Upper lobe of left lung (tissue), 6 donors: ENCODE measurements at regions not wholly inside any gene's neighbourhood (a gene's known extent, or its start where the extent isn't known, plus 50 kb on each side); places are given as distances from the start of the nearest gene placed in this dataset.

Experiments
- ATAC-seq, 2 donors: fragments of 200-7000 bp; cut with Tn5 transposase; one replicate each; pipeline ENCODE4 v1.9.1; 2022; ENCODE audit warnings: mild to moderate bottlenecking in 2 of 2, moderate library complexity in 2 of 2; ENCODE audit not compliant: low FRiP score in 2 of 2
- DNase-seq, 2 donors: peaks; one replicate each; pipeline ENCODE4 v3.0.0-alpha.2; 2019 to 2020
- H3K27ac ChIP-seq, 4 donors: fragments of 200-600 bp; sonication (generic); one replicate each; pipeline ENCODE4 v1.5.1; 2016 to 2019
- H3K27me3 ChIP-seq, 4 donors: fragments of 200-600 bp; sonication (generic); one replicate each; pipeline ENCODE4 v1.5.1; 2017 to 2019
- H3K36me3 ChIP-seq, 4 donors: fragments of 200-600 bp; sonication (generic); one replicate each; pipeline ENCODE4 v1.5.1; 2016 to 2019
- H3K4me1 ChIP-seq, 4 donors: fragments of 200-600 bp; sonication (generic); one replicate each; pipeline ENCODE4 v1.5.1; 2018 to 2019
- H3K4me3 ChIP-seq, 4 donors: fragments of 200-600 bp; sonication (generic); one replicate each; pipeline ENCODE4 v1.5.1; 2017 to 2019; ENCODE audit warnings: mild to moderate bottlenecking in 2 of 4, moderate library complexity in 1 of 4
- H3K9me3 ChIP-seq, 4 donors: fragments of 200-600 bp; sonication (generic); one replicate each; pipeline ENCODE4 v1.5.1; 2018 to 2019
- EP300 ChIP-seq, 4 donors: sonication (generic); formaldehyde crosslinking; IDR thresholded peaks; one replicate each; pipeline ENCODE4 v1.5.1; 2017; ENCODE audit warnings: antibody characterized with exemption in 4 of 4, control low read depth in 2 of 4
- POLR2A ChIP-seq, 4 donors: fragments of 450-650 bp; IDR thresholded peaks; one replicate each; pipeline ENCODE4 v1.5.1; 2016 to 2017; ENCODE audit warnings: antibody characterized with exemption in 4 of 4, mild to moderate bottlenecking in 2 of 4
- POLR2AphosphoS5 ChIP-seq, 2 donors: sonication (generic); formaldehyde crosslinking; IDR thresholded peaks; one replicate each; pipeline ENCODE4 v1.5.1; 2017; ENCODE audit warnings: antibody characterized with exemption in 2 of 2
- WGBS, 2 donors: methylation state at CpG; one replicate each; pipeline ENCODE4 v1.1.5; 2017 to 2018; 5-methylcytosine and 5-hydroxymethylcytosine counted together
- TF ChIP-seq, protein P1 (sequence below), 6 experiments: fragments of 450-650 bp in 4 of 6; fragments of 200-600 bp in 2 of 6; sonication (generic) in 2 of 6; IDR thresholded peaks; one replicate each; pipeline ENCODE4 v1.5.1; 2016 to 2019; ENCODE audit warnings: antibody characterized with exemption in 6 of 6
- donor health status: DM: no; HTN: no; CAD: no; lungs with moderate emphysema.
- donor health status: DM: no; HTN: yes; CAD: no; lungs with severe emphysema.

DNA sequence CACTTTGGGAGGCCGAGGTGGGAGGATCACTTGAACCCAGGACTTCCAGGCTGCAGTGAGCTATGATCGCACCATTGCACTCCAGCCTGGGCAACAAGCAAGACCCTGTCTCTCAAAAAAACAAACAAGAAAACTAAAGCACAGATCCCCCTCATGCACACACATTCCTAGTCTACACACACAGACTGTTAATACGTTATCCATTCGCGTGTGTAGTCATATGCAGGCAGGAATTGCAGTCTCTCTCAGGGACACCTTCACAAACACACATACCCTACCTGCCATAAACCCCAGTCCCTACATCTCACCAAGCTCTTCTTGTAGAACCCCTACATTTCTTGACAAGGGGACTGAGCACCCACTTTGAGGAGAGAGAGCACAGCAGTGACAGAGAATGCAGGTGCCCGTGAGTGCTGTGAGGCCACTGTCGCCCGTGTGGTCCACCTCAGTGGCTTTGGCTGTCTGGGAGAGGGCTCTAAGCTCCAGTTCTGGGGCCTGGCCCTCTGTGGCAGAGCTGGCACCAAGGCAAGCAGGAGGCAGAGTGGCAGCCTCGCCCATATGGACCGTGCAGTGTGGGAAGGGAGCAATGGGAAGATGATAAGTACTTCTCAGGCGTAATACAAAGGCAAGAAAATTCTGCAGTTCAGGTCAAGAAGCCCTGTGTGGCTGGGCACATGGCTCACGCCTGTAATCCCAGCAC lies 59.0 kb upstream of the RPH3AL start:
- WGBS, 2 donors, result 78 to 87% methylated on average over 12 of the region's 12 CpGs
- peaks cover 0 to 18% (median 3%) of the 10 kb centered on the region in 4 donors for H3K36me3 ChIP-seq
- H3K4me1 ChIP-seq, result peaks cover 12 to 30% (median 19%) of the 10 kb centered on the region in 4 donors
- no peak for ATAC-seq
- no peaks in the 10 kb centered on the region for H3K27me3 ChIP-seq
- peak overlapping the region in 1 of 4 donors; percentile 86 for H3K27ac ChIP-seq
- H3K9me3 ChIP-seq, result no peaks in the 10 kb centered on the region
- H3K4me3 ChIP-seq, result peak overlapping the region in 2 of 4 donors; percentile 63 to 76
- no peak for DNase-seq
- TF ChIP-seq, protein P1, sequence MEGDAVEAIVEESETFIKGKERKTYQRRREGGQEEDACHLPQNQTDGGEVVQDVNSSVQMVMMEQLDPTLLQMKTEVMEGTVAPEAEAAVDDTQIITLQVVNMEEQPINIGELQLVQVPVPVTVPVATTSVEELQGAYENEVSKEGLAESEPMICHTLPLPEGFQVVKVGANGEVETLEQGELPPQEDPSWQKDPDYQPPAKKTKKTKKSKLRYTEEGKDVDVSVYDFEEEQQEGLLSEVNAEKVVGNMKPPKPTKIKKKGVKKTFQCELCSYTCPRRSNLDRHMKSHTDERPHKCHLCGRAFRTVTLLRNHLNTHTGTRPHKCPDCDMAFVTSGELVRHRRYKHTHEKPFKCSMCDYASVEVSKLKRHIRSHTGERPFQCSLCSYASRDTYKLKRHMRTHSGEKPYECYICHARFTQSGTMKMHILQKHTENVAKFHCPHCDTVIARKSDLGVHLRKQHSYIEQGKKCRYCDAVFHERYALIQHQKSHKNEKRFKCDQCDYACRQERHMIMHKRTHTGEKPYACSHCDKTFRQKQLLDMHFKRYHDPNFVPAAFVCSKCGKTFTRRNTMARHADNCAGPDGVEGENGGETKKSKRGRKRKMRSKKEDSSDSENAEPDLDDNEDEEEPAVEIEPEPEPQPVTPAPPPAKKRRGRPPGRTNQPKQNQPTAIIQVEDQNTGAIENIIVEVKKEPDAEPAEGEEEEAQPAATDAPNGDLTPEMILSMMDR (IDR thresholded peaks at IDR 0.05), result no peak
- TF ChIP-seq POLR2AphosphoS5 (IDR thresholded peaks at IDR 0.05) (no peak), POLR2A (IDR thresholded peaks at IDR 0.05) (no peak), EP300 (IDR thresholded peaks at IDR 0.05) (no peak)

DNA sequence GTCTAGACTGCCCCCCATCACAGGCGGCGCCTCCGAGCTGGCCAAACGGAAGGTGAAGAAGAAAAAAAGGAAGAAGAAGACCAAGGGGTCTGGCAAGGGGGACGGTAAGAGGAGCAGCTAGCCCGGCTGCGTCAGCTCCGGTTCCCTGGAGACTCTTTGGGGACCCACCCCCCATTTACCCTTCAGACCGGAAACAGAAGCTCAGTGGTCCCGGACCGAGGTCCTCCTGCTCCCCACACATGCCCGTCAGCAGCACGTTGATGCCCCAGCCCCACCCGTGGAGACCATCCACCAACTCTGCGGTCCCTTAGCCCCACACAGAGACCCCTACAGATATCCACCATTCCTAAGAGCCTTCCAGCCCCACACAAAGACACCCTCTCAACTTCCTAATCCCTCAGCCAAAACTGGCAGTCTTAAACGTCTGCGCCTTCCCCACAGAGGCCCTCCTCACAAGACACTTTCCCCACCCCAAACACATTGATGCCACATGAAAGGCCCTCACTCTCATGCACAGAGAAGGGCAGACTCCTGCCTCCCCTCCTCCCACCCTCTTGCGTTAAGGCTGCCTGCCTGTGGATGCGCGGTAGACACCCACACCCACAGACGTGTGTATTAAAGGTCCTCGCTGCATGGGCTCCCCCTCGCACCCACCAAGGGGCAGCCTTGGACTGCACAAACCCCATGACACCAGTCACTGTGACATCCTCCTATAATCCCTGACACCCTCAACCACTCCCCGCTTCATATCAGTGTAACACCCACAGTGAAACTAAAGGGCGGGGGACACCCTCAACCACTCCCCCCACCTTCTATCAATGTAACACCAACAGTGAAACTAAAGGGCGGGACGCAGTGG lies 58.2 kb upstream of the RPH3AL start:
- WGBS, 2 donors, result 17 to 22% methylated on average over 25 to 27 of the region's 27 CpGs
- Histone ChIP-seq H3K27me3 (no peaks in the 10 kb centered on the region), H3K4me3 (peak overlapping the region; percentile 56 to 86 (median 70)), H3K36me3 (peaks cover 0 to 18% (median 3%) of the 10 kb centered on the region in 4 donors), H3K4me1 (peaks cover 12 to 30% (median 19%) of the 10 kb centered on the region in 4 donors), H3K9me3 (no peaks in the 10 kb centered on the region), H3K27ac (peak overlapping the region in 3 of 4 donors; percentile 35 to 86 (median 68))
- DNase-seq (no peak), ATAC-seq (peak in 1 of 2 donors; percentile 4)
- TF ChIP-seq POLR2AphosphoS5 (IDR thresholded peaks at IDR 0.05), result no peak
- no peak for TF ChIP-seq EP300 (IDR thresholded peaks at IDR 0.05)
- peak in 1 of 4 donors; percentile 33 for TF ChIP-seq POLR2A (IDR thresholded peaks at IDR 0.05)

DNA sequence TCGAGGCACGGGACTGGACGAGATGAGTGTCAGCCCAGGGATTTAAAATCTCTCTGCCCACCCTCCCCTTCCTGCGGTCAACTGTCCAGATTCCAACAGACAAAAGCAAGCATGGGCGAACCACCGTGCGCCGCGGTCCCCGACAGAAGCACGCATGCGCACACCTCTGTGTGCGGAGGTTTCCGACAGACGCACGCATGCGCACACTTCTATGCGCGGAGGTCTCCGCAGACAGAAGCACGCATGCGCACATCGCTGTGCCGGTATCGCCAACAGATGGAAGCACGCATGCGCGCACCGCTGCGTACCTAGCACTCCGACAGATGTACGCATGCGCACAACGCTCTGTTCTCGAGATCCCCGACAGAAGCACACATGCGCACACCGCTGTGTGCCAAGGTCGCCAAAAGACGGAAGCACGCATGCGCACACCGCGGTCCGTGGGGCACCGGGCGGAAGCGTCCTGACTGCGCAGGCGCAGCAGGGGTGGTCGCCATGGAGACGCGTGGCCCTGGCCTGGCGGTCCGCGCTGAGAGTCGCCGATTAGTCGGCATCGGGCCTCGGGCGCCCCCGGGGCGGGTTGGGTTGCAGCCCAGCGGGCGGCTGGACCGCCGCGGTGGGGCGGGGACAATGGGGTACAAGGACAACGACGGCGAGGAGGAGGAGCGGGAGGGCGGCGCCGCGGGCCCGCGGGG lies 57.4 kb upstream of the RPH3AL start:
- Histone ChIP-seq H3K36me3 (peaks cover 0 to 18% (median 3%) of the 10 kb centered on the region in 4 donors), H3K4me3 (peak overlapping the region; percentile 56 to 86 (median 70)), H3K9me3 (no peaks in the 10 kb centered on the region), H3K27me3 (no peaks in the 10 kb centered on the region), H3K4me1 (peaks cover 12 to 30% (median 19%) of the 10 kb centered on the region in 4 donors), H3K27ac (peak overlapping the region in 3 of 4 donors; percentile 35 to 86 (median 68))
- TF ChIP-seq POLR2A (IDR thresholded peaks at IDR 0.05) (peak in 1 of 4 donors; percentile 69), EP300 (IDR thresholded peaks at IDR 0.05) (no peak), POLR2AphosphoS5 (IDR thresholded peaks at IDR 0.05) (peak; percentile 21 to 86)
- TF ChIP-seq, protein P1 (IDR thresholded peaks at IDR 0.05), result peak in 1 of 6 experiments; percentile 64
- peak; percentile 100 for DNase-seq
- ATAC-seq, result peak; percentile 91 to 95
- WGBS, 2 donors, result 2% methylated on average over 24 to 57 of the region's 80 CpGs

DNA sequence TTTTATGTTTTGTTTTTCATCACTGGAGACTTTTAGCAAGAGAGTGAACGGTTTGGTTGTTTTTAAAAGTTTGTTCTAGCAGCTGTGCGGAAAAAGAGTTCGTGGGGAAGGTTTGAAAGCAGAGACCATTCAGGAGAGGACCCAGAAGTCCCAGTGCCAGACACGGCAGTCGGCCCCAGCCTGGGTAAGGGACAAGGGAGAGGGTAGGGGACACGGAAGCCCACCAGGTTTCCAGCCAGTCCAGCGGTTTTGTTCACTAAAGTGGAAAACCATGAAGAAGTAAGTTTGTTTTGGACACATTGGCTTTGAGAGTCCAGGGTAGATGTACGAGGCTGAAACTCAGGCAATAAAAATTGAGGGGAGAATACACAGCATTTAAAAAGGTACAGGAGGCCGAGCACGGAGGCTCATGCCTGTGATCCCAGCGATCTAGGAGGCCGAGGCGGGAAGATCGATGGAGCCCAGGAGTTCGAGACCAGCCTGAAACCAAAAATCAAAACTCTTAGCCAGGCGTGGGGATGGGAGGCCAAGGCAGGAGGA lies 56.8 kb upstream of the RPH3AL start:
- Histone ChIP-seq H3K9me3 (no peaks in the 10 kb centered on the region), H3K4me3 (peak overlapping the region in 3 of 4 donors; percentile 63 to 86 (median 76)), H3K4me1 (peaks cover 12 to 30% (median 19%) of the 10 kb centered on the region in 4 donors), H3K27ac (peak overlapping the region in 3 of 4 donors; percentile 28 to 83 (median 65)), H3K36me3 (peaks cover 0 to 13% (median 3%) of the 10 kb centered on the region in 4 donors), H3K27me3 (no peaks in the 10 kb centered on the region)
- ATAC-seq (no peak), DNase-seq (no peak)
- 76 to 77% methylated on average over 16 of the region's 16 CpGs for whole genome bisulfite sequencing, 2 donors
- no peak for TF ChIP-seq POLR2A (IDR thresholded peaks at IDR 0.05)

DNA sequence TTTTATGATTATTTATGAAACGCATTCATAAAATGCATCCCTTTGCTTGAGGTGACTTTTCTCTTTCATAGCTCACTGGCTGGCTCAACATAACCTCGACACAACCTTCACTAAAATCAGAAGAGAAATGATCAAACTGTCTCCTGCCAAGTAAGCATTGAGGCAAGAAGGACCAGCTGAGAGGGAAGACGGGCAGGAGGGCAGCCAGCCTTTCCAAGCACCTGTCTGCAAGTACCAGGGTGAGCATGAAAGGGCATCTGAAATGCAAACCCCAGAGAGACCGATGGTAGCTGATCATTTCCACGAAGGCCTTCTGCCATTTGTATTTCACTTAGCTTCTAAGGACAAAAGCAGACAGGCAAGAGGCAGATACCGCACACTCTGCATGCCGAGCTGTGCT lies 52.1 kb upstream of the RPH3AL start:
- no peak overlapping the region for H3K4me3 ChIP-seq
- peaks cover 0 to 5% (median 0%) of the 10 kb centered on the region in 4 donors for H3K4me1 ChIP-seq
- no peaks in the 10 kb centered on the region for H3K9me3 ChIP-seq
- TF ChIP-seq, protein P1 (IDR thresholded peaks at IDR 0.05), result no peak
- no peak for TF ChIP-seq POLR2A (IDR thresholded peaks at IDR 0.05)
- ATAC-seq (no peak), DNase-seq (no peak)
- WGBS, 2 donors, result 76 to 79% methylated on average over 7 of the region's 7 CpGs
- no peaks in the 10 kb centered on the region for H3K27me3 ChIP-seq
- H3K36me3 ChIP-seq, result no peaks in the 10 kb centered on the region
- H3K27ac ChIP-seq, result no peak overlapping the region
